ENCODE measurements at regions not wholly inside any gene's neighbourhood (a gene's known extent, or its start where the extent isn't known, plus 50 kb on each side); places are given as distances from the start of the nearest gene placed in this dataset.
"Not testable (repeated sequence)": the region's sequence is repeated elsewhere in the genome, so short reads cannot be mapped to it uniquely, and the experiment has no call there.

DNA sequence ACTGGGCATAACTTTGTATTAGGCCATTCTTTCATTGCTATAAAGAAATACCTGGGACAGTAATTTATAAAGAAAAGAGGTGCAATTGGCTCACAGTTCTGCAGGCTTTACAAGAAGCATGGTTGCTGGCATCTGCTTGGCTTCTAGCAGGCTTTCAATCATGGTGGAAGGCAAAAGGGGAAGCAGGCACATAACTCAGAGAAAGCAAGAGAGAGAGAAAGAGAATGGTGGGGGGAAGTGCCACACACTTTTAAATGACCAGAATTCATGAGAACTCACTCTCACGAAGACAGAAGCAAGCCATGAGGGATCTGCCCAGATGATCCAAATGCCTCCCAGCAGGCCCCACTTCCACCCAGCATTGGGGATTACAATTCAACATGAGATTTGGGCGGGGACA lies 179.7 kb downstream of the SPRY2 start:
- Histone ChIP-seq H3K27me3 (ENCODE audit: control insufficient read depth, insufficient read depth, low read length) (no peaks in the 10 kb centered on the region), H3K4me3 (ENCODE audit: low read length) (no peak overlapping the region), H3K9ac (ENCODE audit: low read length) (no peak overlapping the region), H3K36me3 (ENCODE audit: control insufficient read depth, insufficient read depth, low read length) (no peaks in the 10 kb centered on the region), H3K27ac (ENCODE audit: low read depth, low read length) (no peak overlapping the region), H3K4me1 (ENCODE audit: control insufficient read depth, insufficient read depth, low read length) (no peaks in the 10 kb centered on the region)

DNA sequence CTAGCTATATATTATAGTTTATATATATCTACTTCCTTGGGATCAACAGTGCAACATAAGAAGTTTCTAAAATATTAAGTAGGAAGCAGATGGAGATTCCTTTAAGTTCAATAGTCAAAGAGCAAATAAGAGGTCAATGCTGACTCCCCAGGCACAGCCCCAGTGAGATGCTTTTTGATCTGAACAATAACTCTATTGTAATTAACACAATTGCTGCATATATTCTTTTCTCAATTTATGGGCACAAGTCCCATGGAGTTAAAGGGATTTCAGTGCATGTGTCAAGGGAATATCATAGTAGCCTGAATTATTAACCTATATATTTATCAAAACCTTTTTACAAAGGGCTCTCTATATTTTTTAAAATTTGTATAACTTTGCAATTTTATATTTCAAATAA lies 180.8 kb downstream of the SPRY2 start:
- H3K4me1 ChIP-seq (ENCODE audit: control insufficient read depth, insufficient read depth, low read length) = no peaks in the 10 kb centered on the region
- no peak overlapping the region for H3K9ac ChIP-seq (ENCODE audit: low read length)
- H3K36me3 ChIP-seq (ENCODE audit: control insufficient read depth, insufficient read depth, low read length) = no peaks in the 10 kb centered on the region
- H3K4me3 ChIP-seq (ENCODE audit: low read length) = no peak overlapping the region
- H3K27ac ChIP-seq (ENCODE audit: low read depth, low read length) = no peak overlapping the region
- H3K27me3 ChIP-seq (ENCODE audit: control insufficient read depth, insufficient read depth, low read length) = no peaks in the 10 kb centered on the region

DNA sequence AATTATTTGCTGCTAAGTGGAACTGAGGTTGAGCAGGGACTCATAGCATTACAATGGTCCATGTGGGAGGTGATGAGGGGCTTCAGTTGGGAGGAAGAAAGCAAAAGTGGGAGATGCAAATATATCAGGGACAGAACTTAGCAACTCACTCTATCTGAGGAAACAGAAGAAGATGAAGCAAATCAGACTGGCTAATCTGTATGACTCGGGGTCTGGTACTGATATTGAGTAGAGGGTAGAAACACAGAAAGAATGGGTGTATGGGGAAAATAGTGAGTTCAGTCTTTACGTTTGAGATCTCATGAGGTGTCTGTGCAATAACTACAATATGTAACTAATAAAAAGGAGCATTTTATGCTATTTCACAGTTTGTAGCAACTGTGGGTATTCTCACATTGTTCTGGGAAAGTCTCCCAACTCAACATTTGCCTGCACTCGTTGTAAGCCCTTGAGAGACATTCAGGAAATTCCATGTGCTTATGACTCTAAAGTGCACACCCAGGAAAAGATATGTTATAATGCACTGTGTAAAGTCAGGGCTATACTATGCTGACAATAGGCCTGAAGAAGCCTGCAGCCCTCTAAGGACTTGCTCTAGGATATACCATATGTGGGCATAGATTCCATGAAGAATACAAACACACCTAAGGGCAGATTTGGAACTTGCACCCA lies 183.5 kb downstream of the SPRY2 start:
- H3K27me3 ChIP-seq (ENCODE audit: control insufficient read depth, insufficient read depth, low read length) = no peaks in the 10 kb centered on the region
- H3K9ac ChIP-seq (ENCODE audit: low read length) = no peak overlapping the region
- no peaks in the 10 kb centered on the region for H3K36me3 ChIP-seq (ENCODE audit: control insufficient read depth, insufficient read depth, low read length)
- no peak overlapping the region for H3K27ac ChIP-seq (ENCODE audit: low read depth, low read length)
- H3K4me1 ChIP-seq (ENCODE audit: control insufficient read depth, insufficient read depth, low read length) = no peaks in the 10 kb centered on the region
- H3K4me3 ChIP-seq (ENCODE audit: low read length) = no peak overlapping the region

- H3K9ac ChIP-seq (ENCODE audit: low read length); H3K27me3 ChIP-seq (ENCODE audit: control insufficient read depth, insufficient read depth, low read length); H3K36me3 ChIP-seq (ENCODE audit: control insufficient read depth, insufficient read depth, low read length): not testable (repeated sequence)
Observed at GRCh38 chr13:80152142-80152541, 188.8 kb downstream of the SPRY2 start.

GRCh38 chr13:80151016-80151415 lies 189.9 kb downstream of the SPRY2 start:
- Histone ChIP-seq H3K27me3 (ENCODE audit: control insufficient read depth, insufficient read depth, low read length) (no peaks in the 10 kb centered on the region), H3K4me1 (ENCODE audit: control insufficient read depth, insufficient read depth, low read length) (no peaks in the 10 kb centered on the region), H3K27ac (ENCODE audit: low read depth, low read length) (no peak overlapping the region), H3K36me3 (ENCODE audit: control insufficient read depth, insufficient read depth, low read length) (no peaks in the 10 kb centered on the region), H3K4me3 (ENCODE audit: low read length) (no peak overlapping the region), H3K9ac (ENCODE audit: low read length) (no peak overlapping the region)

More at GRCh38 chr13:80152142-80152541, 188.8 kb downstream of the SPRY2 start:
- H3K27ac ChIP-seq (ENCODE audit: low read depth, low read length); H3K4me3 ChIP-seq (ENCODE audit: low read length); H3K4me1 ChIP-seq (ENCODE audit: control insufficient read depth, insufficient read depth, low read length): not testable (repeated sequence)

- Histone ChIP-seq H3K36me3 (ENCODE audit: control insufficient read depth, insufficient read depth, low read length) (no peaks in the 10 kb centered on the region), H3K27ac (ENCODE audit: low read depth, low read length) (no peak overlapping the region), H3K4me1 (ENCODE audit: control insufficient read depth, insufficient read depth, low read length) (no peaks in the 10 kb centered on the region), H3K4me3 (ENCODE audit: low read length) (no peak overlapping the region), H3K27me3 (ENCODE audit: control insufficient read depth, insufficient read depth, low read length) (no peaks in the 10 kb centered on the region), H3K9ac (ENCODE audit: low read length) (no peak overlapping the region)
Observed at GRCh38 chr13:80149736-80150135, 191.2 kb downstream of the SPRY2 start.

- no peaks in the 10 kb centered on the region for H3K27me3 ChIP-seq (ENCODE audit: control insufficient read depth, insufficient read depth, low read length)
- no peaks in the 10 kb centered on the region for H3K36me3 ChIP-seq (ENCODE audit: control insufficient read depth, insufficient read depth, low read length)
- peaks cover 3% of the 10 kb centered on the region for H3K4me1 ChIP-seq (ENCODE audit: control insufficient read depth, insufficient read depth, low read length)
- no peak overlapping the region for H3K9ac ChIP-seq (ENCODE audit: low read length)
- H3K27ac ChIP-seq (ENCODE audit: low read depth, low read length) = no peak overlapping the region
- no peak overlapping the region for H3K4me3 ChIP-seq (ENCODE audit: low read length)
Observed at GRCh38 chr13:80145171-80145690, 195.7 kb downstream of the SPRY2 start.

DNA sequence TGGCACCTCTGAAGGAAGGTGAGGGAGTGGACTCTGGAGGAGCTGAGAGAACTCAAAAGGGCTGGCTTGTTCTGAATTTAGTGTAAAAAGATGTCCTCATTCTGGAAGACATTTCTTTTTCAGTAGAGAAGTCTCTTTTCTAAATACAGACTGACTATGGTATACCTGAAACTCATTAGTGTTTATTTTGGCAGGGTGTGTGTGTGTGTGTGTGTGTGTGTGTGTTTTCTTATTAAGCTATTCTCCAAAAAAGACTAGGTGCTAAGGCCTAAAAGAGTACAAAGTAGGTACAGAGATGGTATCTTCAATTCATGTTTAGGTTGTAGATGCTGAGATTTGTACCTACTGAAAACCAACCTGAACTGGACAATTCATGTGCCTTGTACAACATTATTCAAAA lies 196.4 kb downstream of the SPRY2 start:
- H3K9ac ChIP-seq (ENCODE audit: low read length) = no peak overlapping the region
- no peaks in the 10 kb centered on the region for H3K36me3 ChIP-seq (ENCODE audit: control insufficient read depth, insufficient read depth, low read length)
- H3K4me1 ChIP-seq (ENCODE audit: control insufficient read depth, insufficient read depth, low read length) = peaks cover 3% of the 10 kb centered on the region
- H3K4me3 ChIP-seq (ENCODE audit: low read length) = no peak overlapping the region
- H3K27me3 ChIP-seq (ENCODE audit: control insufficient read depth, insufficient read depth, low read length) = no peaks in the 10 kb centered on the region
- no peak overlapping the region for H3K27ac ChIP-seq (ENCODE audit: low read depth, low read length)

DNA sequence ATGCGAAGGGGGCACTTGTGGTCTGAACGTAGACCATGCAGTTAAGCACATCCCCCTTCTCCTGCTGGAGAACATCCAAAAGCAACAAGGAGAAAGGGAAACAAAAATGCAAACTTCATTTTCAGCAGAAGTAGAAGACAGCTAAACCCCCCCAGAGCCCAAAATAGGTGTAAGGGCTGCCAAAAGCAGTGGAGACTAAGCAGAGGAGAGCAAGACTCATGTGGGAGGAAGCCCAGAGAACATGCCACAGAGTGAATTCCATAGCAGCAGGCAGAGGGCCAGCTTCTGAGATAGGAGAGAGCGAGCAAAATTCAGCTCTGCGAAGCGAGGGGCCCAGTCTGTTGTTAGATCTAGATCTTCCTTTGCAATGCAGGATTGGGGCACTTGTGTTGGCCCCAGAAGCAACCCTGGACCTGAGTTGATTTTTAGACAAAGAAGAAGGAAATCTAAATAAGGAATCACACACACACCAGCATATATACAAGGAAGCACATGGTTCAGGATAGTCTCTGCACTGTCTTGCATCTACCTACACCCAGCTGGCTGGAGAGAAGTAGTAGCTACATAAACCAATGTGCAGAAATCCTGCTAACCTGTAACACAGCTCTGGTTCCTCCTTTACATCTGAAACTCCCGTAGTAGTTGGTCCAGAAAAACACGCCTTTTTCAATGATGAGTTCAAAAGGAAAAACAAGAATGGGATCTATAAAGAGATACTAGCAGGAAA lies 199.6 kb downstream of the SPRY2 start:
- peaks cover 3% of the 10 kb centered on the region for H3K4me1 ChIP-seq (ENCODE audit: control insufficient read depth, insufficient read depth, low read length)

GRCh38 chr13:80140685-80141084 lies 200.2 kb downstream of the SPRY2 start:
- no peaks in the 10 kb centered on the region for H3K36me3 ChIP-seq (ENCODE audit: control insufficient read depth, insufficient read depth, low read length)
- no peak overlapping the region for H3K27ac ChIP-seq (ENCODE audit: low read depth, low read length)
- H3K4me1 ChIP-seq (ENCODE audit: control insufficient read depth, insufficient read depth, low read length) = peaks cover 3% of the 10 kb centered on the region
- H3K9ac ChIP-seq (ENCODE audit: low read length) = no peak overlapping the region
- H3K27me3 ChIP-seq (ENCODE audit: control insufficient read depth, insufficient read depth, low read length) = no peaks in the 10 kb centered on the region
- no peak overlapping the region for H3K4me3 ChIP-seq (ENCODE audit: low read length)

More for the DNA sequence above, 199.6 kb downstream of the SPRY2 start:
- Histone ChIP-seq H3K9ac (ENCODE audit: low read length) (no peak overlapping the region), H3K4me3 (ENCODE audit: low read length) (no peak overlapping the region), H3K27ac (ENCODE audit: low read depth, low read length) (no peak overlapping the region), H3K36me3 (ENCODE audit: control insufficient read depth, insufficient read depth, low read length) (no peaks in the 10 kb centered on the region), H3K27me3 (ENCODE audit: control insufficient read depth, insufficient read depth, low read length) (no peaks in the 10 kb centered on the region)

DNA sequence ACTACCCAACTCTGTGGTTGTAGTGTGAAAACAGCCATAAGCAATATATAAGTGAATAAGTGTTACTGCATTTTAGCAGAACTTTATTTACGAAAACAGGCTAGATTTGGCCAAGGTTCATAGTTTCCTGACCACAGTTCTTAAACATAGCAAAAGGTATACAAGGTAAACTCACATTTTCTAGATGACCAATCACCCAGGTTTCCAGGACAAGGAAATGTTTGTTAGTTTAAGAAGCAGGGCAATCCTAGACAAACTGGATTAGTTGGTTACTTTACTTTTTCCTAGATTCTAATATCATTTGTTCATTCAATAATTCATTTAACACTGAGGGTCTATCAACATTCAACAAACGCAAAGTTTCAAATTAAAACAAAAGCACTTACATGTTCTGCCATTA lies 201.7 kb downstream of the SPRY2 start:
- Histone ChIP-seq H3K4me1 (ENCODE audit: control insufficient read depth, insufficient read depth, low read length) (peaks cover 3% of the 10 kb centered on the region), H3K27me3 (ENCODE audit: control insufficient read depth, insufficient read depth, low read length) (no peaks in the 10 kb centered on the region), H3K36me3 (ENCODE audit: control insufficient read depth, insufficient read depth, low read length) (no peaks in the 10 kb centered on the region), H3K9ac (ENCODE audit: low read length) (no peak overlapping the region), H3K27ac (ENCODE audit: low read depth, low read length) (no peak overlapping the region), H3K4me3 (ENCODE audit: low read length) (no peak overlapping the region)

DNA sequence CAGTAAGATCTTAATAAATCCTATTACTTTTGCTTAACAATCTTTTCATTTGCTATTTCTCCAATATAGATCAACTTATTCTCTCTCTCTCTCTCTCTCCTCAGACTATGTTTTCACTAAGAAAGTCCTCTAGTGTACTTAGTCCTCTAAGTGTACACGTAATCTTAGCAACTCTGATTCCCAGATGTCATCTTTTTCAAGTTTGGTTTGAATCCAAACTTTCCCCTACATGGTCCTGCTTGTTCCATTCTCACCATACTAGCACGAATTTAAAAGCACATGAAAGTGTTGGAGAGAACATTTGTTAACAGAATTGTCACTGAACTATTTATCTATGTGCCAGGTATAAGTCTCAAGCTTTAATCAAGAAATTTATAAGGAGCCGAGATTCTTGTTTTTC lies 202.9 kb downstream of the SPRY2 start:
- H3K27me3 ChIP-seq (ENCODE audit: control insufficient read depth, insufficient read depth, low read length) = no peaks in the 10 kb centered on the region
- no peak overlapping the region for H3K27ac ChIP-seq (ENCODE audit: low read depth, low read length)

GRCh38 chr13:80134346-80134745 lies 206.6 kb downstream of the SPRY2 start:
- no peaks in the 10 kb centered on the region for H3K27me3 ChIP-seq (ENCODE audit: control insufficient read depth, insufficient read depth, low read length)
- no peaks in the 10 kb centered on the region for H3K36me3 ChIP-seq (ENCODE audit: control insufficient read depth, insufficient read depth, low read length)
- H3K4me3 ChIP-seq (ENCODE audit: low read length) = no peak overlapping the region
- H3K27ac ChIP-seq (ENCODE audit: low read depth, low read length) = no peak overlapping the region
- H3K9ac ChIP-seq (ENCODE audit: low read length) = no peak overlapping the region
- H3K4me1 ChIP-seq (ENCODE audit: control insufficient read depth, insufficient read depth, low read length) = no peaks in the 10 kb centered on the region

More for the DNA sequence above, 202.9 kb downstream of the SPRY2 start:
- H3K4me1 ChIP-seq (ENCODE audit: control insufficient read depth, insufficient read depth, low read length) = peaks cover 3% of the 10 kb centered on the region
- no peak overlapping the region for H3K4me3 ChIP-seq (ENCODE audit: low read length)
- H3K36me3 ChIP-seq (ENCODE audit: control insufficient read depth, insufficient read depth, low read length) = no peaks in the 10 kb centered on the region
- H3K9ac ChIP-seq (ENCODE audit: low read length) = no peak overlapping the region

Measured in rectal smooth muscle tissue (tissue), 1 donor.